Fibroblast of lung (primary cell): ENCODE measurements at regions not wholly inside any gene's neighbourhood (a gene's known extent, or its start where the extent isn't known, plus 50 kb on each side); places are given as distances from the start of the nearest gene placed in this dataset.

ENCODE experiments used
- CTCF ChIP-seq, 2 donors: IDR thresholded peaks in 1 of 2; conservative IDR thresholded peaks in 1 of 2; 1 replicate in 1 of 2; 2 replicates in 1 of 2; pipeline ENCODE4 v1.5.1; 2011 to 2012; ENCODE audit warnings: low read length in 2 of 2, control low read depth in 1 of 2, inconsistent platforms in 1 of 2, low read depth in 1 of 2, mild to moderate bottlenecking in 1 of 2
- EZH2 ChIP-seq: IDR thresholded peaks from 2 replicates; pipeline ENCODE4 v1.5.1; 2012; ENCODE audit warnings: low read length, control low read depth, mild to moderate bottlenecking; ENCODE audit errors: missing control alignments

- TF ChIP-seq EZH2 (no peak), CTCF (conservative IDR thresholded peaks at IDR 0.05 in 1 of 2, IDR thresholded peaks at IDR 0.05 in 1 of 2; ENCODE audit: low read depth in 1 of 2, low read length in 2 of 2) (no peak)
Observed at GRCh38 chr11:127496165-127496564, 495.6 kb upstream of the KIRREL3 start.
